Inflammatory macrophage treated with lipopolysaccharide for 1 hour (primary cell): ENCODE measurements at regions not wholly inside any gene's neighbourhood (a gene's known extent, or its start where the extent isn't known, plus 50 kb on each side); places are given as distances from the start of the nearest gene placed in this dataset.
"Not testable (repeated sequence)": the region's sequence is repeated elsewhere in the genome, so short reads cannot be mapped to it uniquely, and the experiment has no call there.

Experiments used
- DNase-seq, 2 donors: peaks; one replicate each; pipeline ENCODE4 v3.0.0-alpha.2; 2020 to 2022

DNA sequence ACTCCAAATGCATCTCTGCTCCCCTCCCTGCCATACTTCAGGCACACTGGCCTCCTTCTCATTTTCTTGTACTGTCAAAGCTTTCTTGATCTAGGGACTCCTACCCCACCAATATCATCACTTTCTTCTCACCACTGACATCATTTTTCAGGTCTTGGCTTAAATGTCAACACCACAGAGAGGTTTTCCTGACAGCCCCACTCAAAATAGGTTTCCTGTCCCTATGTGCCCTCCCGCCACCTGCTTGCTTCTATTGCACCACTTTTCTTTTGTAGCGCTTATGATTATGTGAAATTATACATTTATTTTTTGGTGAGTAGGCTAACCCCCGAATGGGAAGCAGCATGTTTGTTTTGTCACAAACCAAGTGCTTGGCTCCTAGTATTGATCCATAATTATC is 164.6 kb downstream of the NDFIP2 start:
- no peak for DNase-seq

DNA sequence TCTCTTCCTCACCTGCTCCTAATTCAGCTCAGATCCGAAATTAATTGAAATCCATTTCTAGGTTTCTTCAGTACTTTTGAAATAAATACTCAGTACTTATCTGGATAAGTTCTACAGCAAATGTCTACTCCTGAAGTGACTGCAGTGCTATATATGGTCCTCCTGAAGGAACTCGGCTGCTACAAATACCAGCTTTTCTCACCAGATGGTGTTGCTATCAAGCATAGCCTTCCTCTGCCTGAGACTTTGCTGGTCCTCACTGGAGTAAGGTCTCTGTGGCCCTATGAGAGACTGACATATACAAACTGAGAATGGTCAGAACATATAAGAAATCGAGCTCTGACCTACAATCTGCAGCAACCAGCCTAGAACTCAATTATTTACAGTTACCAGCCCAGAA is 161.6 kb downstream of the NDFIP2 start:
- no peak for DNase-seq

DNA sequence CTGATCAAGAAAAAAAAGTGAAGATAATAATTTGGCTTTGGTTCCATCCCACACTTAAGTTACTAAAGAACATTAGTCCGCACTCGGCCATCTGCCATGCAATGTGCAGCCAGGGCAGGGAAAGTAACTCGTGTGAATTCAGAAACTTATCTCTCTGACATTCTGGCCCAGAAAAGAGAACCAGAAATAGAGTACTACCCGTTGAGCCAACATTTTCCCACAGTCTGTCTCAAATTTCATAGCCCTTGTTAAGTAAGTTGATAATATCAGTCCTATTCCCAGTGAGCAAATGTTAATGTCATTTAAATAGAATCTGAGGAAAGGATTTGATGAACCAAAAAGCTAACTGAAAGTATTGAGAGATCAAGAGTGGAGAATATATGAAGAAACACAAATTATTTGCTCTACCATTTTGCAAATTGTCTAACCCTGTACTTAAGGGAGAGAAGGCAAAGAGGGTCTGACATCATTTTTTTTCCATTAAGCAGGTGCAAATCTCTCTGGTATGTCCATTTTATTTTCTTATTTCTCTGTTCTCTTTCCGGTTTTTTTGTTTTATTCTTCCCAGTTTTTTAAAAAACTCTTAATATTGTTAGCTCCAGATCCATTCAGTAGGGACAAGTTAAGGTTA is 156.3 kb downstream of the NDFIP2 start:
- no peak for DNase-seq

DNA sequence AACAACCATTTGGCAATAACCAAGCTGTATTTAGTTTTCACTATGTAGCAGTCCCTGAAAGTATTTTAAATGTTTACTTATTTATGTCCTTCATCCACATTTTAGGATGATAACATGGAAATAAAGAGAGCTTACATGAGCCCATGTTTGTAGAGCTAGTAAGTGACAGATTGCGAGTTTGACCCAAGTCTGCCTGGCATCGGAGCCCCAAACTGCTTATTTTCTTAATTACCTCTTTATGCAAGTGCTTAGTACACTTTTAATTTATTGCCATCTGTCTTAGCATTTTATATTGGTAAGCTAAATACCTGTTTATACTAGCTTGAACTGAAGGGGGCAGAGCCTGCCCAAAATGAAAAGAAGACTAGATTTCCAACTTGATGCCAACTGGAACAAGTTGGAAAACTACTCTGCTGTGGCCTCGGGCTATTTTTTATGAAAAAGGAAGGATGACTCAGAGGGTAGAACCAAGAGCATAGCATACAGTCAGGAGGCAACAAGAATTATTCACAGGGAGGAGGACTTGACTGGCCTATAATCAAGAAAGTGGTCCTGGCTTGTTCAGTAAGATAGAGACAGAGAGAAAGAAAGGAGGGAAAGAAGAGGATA is 150.2 kb downstream of the NDFIP2 start:
- DNase-seq: no peak

DNA sequence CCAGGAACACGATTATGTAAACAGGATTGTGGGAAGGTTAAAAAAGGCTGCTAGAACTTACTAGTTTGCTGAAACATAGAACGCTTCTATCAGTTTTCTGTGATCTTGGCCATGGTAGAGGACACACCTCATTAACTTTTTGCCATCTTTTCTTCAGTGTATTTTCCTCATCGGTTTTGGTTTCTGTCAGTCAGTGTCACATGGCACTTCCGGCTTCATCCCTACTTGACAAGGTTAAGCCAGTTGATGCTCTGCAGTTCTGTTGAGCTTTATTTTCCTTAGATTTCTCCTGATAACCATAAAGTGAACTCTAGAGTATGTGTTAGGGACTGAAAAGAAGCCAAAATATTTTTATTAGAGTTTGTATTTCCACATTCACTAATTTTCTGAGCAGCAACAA is 147.5 kb downstream of the NDFIP2 start:
- no peak for DNase-seq

DNA sequence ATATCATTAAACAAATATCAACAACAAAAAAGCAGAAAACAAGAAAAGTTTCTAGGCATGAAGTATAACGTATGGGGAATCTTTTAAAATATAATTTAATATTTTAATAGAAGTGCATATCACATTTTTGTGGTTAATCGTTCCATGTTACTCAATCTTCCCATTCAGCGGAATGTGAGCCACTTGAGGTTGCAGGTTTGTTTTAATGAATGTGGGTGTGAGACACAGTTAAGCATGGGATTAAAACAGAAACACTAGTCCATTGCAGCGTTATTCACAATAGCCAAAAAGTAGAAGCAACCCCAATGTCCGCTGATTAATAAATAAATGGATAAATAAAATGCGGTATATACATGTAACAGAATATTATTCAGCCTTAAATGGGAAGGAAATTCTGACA is 146.0 kb downstream of the NDFIP2 start:
- DNase-seq: no peak

DNA sequence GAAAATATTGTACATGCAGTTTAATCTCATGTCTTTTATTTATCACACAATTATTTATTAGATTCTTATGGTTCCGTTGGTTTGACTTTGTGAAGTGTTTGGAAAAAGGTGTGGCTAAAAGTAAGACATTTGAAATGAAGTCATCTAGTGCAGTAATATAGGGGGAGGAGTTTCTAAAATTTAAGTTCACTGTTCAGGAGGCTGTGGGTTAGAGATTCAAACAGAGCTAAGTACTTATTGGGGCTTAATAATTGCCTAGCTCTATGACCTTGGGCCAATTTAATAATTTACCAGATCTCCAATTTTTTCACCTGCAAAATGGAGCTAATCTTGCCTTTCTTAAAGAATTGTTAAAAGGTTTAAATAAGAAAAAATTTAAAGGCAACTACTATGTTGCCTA is 144.6 kb downstream of the NDFIP2 start:
- no peak for DNase-seq

DNA sequence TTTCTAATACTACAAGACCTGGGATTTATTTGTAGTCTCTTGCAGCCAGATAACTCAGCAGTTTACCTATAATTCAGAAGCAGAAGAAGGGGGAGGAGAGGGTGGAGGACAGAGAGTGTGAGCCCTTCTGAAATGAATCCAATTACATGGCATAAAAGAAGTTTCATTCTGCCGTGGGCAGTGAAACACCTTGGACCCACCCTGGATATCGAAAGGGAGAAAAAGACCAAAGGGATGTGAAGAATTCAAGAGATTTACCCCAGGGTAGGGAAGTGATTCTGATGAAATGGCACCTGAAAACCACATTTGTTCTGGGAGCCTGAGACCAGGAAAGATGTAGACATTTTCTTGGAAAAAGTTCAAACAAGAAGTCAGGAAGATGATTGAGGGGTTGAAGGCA is 140.9 kb downstream of the NDFIP2 start:
- DNase-seq: no peak

DNA sequence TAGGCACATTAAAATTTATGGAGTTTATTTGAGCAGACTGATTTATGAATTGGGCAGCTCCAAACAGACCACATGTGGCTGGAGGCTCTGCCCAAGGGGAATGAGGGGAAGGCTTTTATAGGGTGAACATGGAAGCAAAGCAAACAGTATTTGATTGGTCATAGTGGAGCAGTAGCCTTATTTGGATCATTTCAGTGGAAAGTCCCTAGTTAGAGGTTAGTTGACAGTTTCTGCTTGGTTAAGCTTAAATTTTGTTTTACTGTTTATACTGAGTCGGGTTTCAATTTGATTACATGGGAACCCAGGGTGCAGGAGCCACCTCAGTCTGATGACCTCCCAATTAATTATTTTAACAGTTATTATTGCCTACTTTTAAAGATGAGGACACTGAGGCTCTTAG is 140.5 kb downstream of the NDFIP2 start:
- DNase-seq: no peak

DNA sequence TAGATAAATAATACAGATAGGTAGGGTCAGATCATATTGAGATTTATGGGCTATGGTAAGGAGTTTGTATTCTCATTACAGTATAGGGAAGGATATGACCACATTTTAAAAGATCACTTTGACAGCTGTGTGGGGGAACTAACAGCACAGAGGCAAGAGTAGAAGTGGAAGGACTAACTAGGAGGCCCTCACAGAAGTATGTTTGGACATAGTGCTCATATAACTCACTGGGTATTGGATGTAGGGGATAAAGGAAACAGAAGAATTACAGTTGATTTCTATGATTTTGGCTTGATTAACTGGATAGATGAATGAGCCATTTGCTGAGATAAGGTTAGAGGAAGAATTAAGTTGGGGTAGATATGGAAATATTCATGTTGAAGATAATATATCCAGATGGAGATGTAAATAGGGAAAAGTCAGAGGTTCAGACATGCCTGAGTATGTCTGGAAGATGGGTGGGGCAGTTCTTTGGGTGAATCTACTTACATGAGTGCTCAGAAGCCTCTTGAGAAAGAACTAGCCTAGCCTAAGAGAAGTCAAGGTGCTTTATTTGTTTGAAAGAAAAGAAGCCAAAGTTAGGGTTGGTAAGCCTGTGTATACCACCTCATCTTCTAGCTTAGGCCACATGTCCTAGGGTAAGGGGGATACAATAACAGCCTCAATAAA is 133.4 kb downstream of the NDFIP2 start:
- no peak for DNase-seq

DNA sequence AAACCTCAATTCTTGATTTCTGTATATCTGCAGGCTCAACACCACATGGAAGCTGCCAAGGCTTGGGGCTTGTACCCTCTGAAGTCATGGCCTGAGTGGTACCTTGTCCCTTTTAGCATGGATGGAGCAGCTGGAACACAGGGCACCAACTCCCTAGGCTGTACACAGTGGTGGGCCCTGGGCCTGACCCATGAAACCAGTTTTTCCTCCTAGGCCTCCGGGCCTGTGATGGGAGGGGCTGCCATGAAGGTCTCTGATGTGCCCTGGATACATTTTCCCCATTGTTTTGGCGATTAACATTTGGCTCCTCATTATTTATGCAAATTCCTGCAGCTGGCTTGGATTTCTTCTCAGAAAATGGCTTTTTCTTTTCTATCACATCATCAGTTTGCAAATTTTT is 131.6 kb downstream of the NDFIP2 start:
- DNase-seq: no peak

DNA sequence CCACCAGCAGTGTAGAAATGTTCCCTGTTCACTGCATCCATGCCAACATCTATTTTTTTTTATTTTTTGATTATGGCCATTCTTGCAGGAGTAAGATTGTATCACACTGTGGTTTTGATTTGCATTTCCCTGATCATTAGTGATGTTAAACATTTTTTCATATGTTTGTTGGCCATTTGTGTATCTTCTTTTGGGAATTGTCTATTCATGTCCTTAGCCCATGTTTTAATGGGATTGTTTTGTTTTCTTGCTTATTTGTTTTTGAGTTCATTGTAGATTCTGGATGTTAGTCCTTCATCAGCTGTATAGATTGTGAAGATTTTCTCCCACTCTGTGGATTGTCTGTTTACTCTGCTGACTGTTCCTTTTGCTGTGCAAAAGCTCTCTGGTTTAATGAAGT is 126.9 kb downstream of the NDFIP2 start:
- DNase-seq: not testable (repeated sequence)
